Keratinocyte (primary cell): ENCODE measurements at regions not wholly inside any gene's neighbourhood (a gene's known extent, or its start where the extent isn't known, plus 50 kb on each side); places are given as distances from the start of the nearest gene placed in this dataset.

Experiments
- DNase-seq: peaks from one replicate; pipeline ENCODE4 v3.0.0-alpha.2; 2011; ENCODE audit warnings: low read depth, missing footprints, low spot score
- FAIRE-seq: peaks from 2 replicates; lab custom pipeline; 2011; peaks lifted over from hg19 to GRCh38; lab: Jason Lieb, UNC
- H2AFZ ChIP-seq: 2 replicates; pipeline ENCODE4 v1.6.0; 2012; ENCODE audit warnings: low read length, control low read depth, inconsistent platforms; ENCODE audit not compliant: control insufficient read depth
- H3K27ac ChIP-seq: 2 replicates; pipeline ENCODE4 v1.5.1; 2011; ENCODE audit warnings: low read length; ENCODE audit not compliant: control insufficient read depth, insufficient read depth
- H3K27me3 ChIP-seq: 3 replicates; pipeline ENCODE4 v1.6.0; 2011; ENCODE audit warnings: low read length; ENCODE audit not compliant: control insufficient read depth, insufficient read depth; ENCODE audit errors: extremely low read depth
- H3K36me3 ChIP-seq, 2 experiments: 2 replicates in 1 of 2; 3 replicates in 1 of 2; pipeline ENCODE4 v1.5.1; 2011; ENCODE audit warnings: low read length in 2 of 2, mild to moderate bottlenecking in 1 of 2; ENCODE audit not compliant: control insufficient read depth in 2 of 2, insufficient read depth in 2 of 2; ENCODE audit errors: extremely low read depth in 1 of 2
- H3K4me1 ChIP-seq: 3 replicates; pipeline ENCODE4 v1.5.1; 2011; ENCODE audit warnings: low read length; ENCODE audit not compliant: control insufficient read depth, insufficient read depth; ENCODE audit errors: extremely low read depth
- H3K4me2 ChIP-seq: 3 replicates; pipeline ENCODE4 v1.6.0; 2011; ENCODE audit warnings: low read depth, low read length; ENCODE audit not compliant: control insufficient read depth, insufficient read depth; ENCODE audit errors: extremely low read depth
- H3K4me3 ChIP-seq, 3 experiments: fragments of 200-600 bp in 1 of 3; sonication (generic) in 1 of 3; 2 replicates in 2 of 3; 3 replicates in 1 of 3; pipeline ENCODE4 v1.5.1; 2011 to 2016; ENCODE audit warnings: low read length in 3 of 3, mild to moderate bottlenecking in 3 of 3, control low read depth in 2 of 3, inconsistent platforms in 1 of 3, low read depth in 1 of 3, mixed read lengths in 1 of 3, mixed run types in 1 of 3, moderate library complexity in 1 of 3; ENCODE audit not compliant: control insufficient read depth in 2 of 3, insufficient read depth in 2 of 3; ENCODE audit errors: extremely low read depth in 1 of 3
- H3K79me2 ChIP-seq: 2 replicates; pipeline ENCODE4 v1.6.0; 2012; ENCODE audit warnings: low read length; ENCODE audit not compliant: control insufficient read depth, insufficient read depth
- H3K9ac ChIP-seq: 3 replicates; pipeline ENCODE4 v1.6.0; 2011; ENCODE audit warnings: low read length; ENCODE audit not compliant: control insufficient read depth, insufficient read depth; ENCODE audit errors: extremely low read depth
- H3K9me1 ChIP-seq: 3 replicates; pipeline ENCODE4 v1.6.0; 2011; ENCODE audit warnings: low read length; ENCODE audit not compliant: control insufficient read depth, insufficient read depth; ENCODE audit errors: extremely low read depth
- H3K9me3 ChIP-seq: 2 replicates; pipeline ENCODE4 v1.5.1; 2012; ENCODE audit warnings: low read depth, low read length; ENCODE audit not compliant: control insufficient read depth
- H4K20me1 ChIP-seq: 3 replicates; pipeline ENCODE4 v1.6.0; 2011; ENCODE audit warnings: low read length; ENCODE audit not compliant: control insufficient read depth, insufficient read depth; ENCODE audit errors: extremely low read depth
- EZH2 ChIP-seq: IDR thresholded peaks from one replicate; pipeline ENCODE4 v1.6.1; 2012; ENCODE audit warnings: inconsistent platforms, mild to moderate bottlenecking, low read length, moderate library complexity
- dilution Hi-C: fragments of 300-500 bp; cut with MboI; formaldehyde crosslinking; loops from one replicate; pipeline ENCODE4 v1.7.0; 2020; ENCODE audit warnings: low sequenced_read_pairs; ENCODE audit not compliant: extremely low pct_ligation_motif_present
- TF ChIP-seq, protein P1 (sequence below), 3 experiments: IDR thresholded peaks in 1 of 3; conservative IDR thresholded peaks in 1 of 3; optimal IDR thresholded peaks in 1 of 3; 2 replicates in 2 of 3; 3 replicates in 1 of 3; pipeline versions ENCODE3 to v1.5.1; 2011; ENCODE audit warnings: low read length in 3 of 3, mild to moderate bottlenecking in 3 of 3, moderate library complexity in 2 of 3, control low read depth in 1 of 3, inconsistent platforms in 1 of 3; ENCODE audit not compliant: insufficient read depth in 2 of 3; ENCODE audit errors: extremely low read depth in 1 of 3

DNA sequence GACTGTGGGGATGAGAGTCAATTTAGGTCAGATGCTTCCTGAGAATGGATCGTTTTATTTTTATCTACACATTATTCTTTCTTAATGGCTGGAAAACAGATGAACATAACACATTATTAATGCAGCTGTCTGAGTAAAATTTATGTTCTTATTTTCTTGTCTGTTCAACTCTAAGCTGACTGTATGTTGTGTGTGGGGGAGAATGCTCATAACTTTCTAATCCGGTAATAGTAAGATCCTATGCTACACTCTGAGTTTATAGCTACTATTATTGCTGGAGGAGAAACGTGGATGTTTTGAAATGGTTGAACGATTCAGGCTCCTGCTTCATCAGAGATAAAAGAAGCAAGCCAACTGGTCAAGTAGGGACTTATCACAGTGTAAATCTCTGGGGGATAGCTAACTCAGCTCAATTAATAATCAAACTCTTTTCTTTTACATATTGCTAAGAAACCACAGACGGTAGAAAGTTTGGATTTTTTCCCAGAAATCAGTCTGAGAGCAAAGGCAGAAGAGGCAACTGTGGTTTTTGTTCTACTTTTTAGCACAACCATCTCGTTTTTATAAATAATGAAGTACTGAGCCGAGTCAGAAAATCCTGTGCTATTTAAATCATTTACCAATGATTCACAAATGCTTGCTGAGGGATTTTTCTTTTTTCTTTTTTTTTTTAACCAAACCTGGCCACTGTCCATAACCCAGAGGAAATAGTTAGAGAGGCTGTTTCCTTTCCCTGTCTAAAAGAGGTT is 265.0 kb upstream of the FAM174A start:
- peaks cover 3% of the 10 kb centered on the region for H3K4me1 ChIP-seq
- no peaks in the 10 kb centered on the region for H3K36me3 ChIP-seq
- TF ChIP-seq, protein P1, sequence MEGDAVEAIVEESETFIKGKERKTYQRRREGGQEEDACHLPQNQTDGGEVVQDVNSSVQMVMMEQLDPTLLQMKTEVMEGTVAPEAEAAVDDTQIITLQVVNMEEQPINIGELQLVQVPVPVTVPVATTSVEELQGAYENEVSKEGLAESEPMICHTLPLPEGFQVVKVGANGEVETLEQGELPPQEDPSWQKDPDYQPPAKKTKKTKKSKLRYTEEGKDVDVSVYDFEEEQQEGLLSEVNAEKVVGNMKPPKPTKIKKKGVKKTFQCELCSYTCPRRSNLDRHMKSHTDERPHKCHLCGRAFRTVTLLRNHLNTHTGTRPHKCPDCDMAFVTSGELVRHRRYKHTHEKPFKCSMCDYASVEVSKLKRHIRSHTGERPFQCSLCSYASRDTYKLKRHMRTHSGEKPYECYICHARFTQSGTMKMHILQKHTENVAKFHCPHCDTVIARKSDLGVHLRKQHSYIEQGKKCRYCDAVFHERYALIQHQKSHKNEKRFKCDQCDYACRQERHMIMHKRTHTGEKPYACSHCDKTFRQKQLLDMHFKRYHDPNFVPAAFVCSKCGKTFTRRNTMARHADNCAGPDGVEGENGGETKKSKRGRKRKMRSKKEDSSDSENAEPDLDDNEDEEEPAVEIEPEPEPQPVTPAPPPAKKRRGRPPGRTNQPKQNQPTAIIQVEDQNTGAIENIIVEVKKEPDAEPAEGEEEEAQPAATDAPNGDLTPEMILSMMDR (optimal IDR thresholded peaks at IDR 0.05 in 1 of 3, IDR thresholded peaks at IDR 0.05 in 1 of 3, conservative IDR thresholded peaks at IDR 0.05 in 1 of 3; ENCODE audit: extremely low read depth in 1 of 3, insufficient read depth in 2 of 3, low read length in 3 of 3): no peak
- TF ChIP-seq EZH2: no peak
- DNase-seq (no peak), FAIRE-seq (no peak)
- no peak overlapping the region for H3K27ac ChIP-seq
- H2AFZ ChIP-seq: peak overlapping the region; percentile 62
- H3K4me2 ChIP-seq: peak overlapping the region; percentile 67
- no peaks in the 10 kb centered on the region for H3K9me3 ChIP-seq
- dilution Hi-C loops: no loop called here
- H3K79me2 ChIP-seq: no peaks in the 10 kb centered on the region
- no peaks in the 10 kb centered on the region for H4K20me1 ChIP-seq
- H3K4me3 ChIP-seq: peak overlapping the region in 1 of 3 experiments; percentile 22
- H3K27me3 ChIP-seq: no peaks in the 10 kb centered on the region
- no peak overlapping the region for H3K9ac ChIP-seq
- no peaks in the 10 kb centered on the region for H3K9me1 ChIP-seq

DNA sequence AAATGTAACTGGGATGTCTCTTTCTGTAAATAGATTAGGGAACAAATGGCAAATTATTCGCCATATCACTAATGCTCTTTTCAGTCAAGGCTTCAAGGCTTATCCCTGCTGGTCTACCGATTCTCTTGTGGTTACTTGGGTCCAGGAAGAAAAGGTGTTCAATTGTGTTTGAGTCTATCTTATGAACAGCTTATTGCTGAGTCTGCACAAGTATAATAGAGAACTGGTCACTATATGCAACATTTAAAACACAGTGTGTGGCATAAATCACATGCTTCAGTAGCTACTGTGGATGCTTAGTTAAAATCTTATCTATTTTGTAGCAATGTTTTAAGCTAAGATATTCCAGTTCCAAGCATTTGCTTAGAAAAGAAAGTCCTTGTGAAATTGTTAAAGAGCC is 274.2 kb upstream of the FAM174A start:
- DNase-seq (no peak), FAIRE-seq (no peak)
- Histone ChIP-seq H3K36me3 (no peaks in the 10 kb centered on the region), H3K4me1 (no peaks in the 10 kb centered on the region), H3K9me3 (no peaks in the 10 kb centered on the region), H3K79me2 (no peaks in the 10 kb centered on the region), H3K9ac (no peak overlapping the region), H3K27ac (no peak overlapping the region), H3K4me3 (no peak overlapping the region), H3K27me3 (no peaks in the 10 kb centered on the region), H2AFZ (no peak overlapping the region), H4K20me1 (no peaks in the 10 kb centered on the region), H3K4me2 (no peak overlapping the region), H3K9me1 (no peaks in the 10 kb centered on the region)
- dilution Hi-C loops: no loop called here
- TF ChIP-seq, protein P1 (optimal IDR thresholded peaks at IDR 0.05 in 1 of 3, IDR thresholded peaks at IDR 0.05 in 1 of 3, conservative IDR thresholded peaks at IDR 0.05 in 1 of 3; ENCODE audit: extremely low read depth in 1 of 3, insufficient read depth in 2 of 3, low read length in 3 of 3): no peak
